HG03354 (cell line): ENCODE measurements at regions not wholly inside any gene's neighbourhood (a gene's known extent, or its start where the extent isn't known, plus 50 kb on each side); places are given as distances from the start of the nearest gene placed in this dataset.
"Not testable (repeated sequence)": the region's sequence is repeated elsewhere in the genome, so short reads cannot be mapped to it uniquely, and the experiment has no call there.

ENCODE experiments used
- ATAC-seq: cut with Tn5 transposase; IDR thresholded peaks from one replicate; pipeline ENCODE4 v1.9.1; 2021; ENCODE audit warnings: mild to moderate bottlenecking; ENCODE audit not compliant: unreplicated experiment, poor library complexity, severe bottlenecking

DNA sequence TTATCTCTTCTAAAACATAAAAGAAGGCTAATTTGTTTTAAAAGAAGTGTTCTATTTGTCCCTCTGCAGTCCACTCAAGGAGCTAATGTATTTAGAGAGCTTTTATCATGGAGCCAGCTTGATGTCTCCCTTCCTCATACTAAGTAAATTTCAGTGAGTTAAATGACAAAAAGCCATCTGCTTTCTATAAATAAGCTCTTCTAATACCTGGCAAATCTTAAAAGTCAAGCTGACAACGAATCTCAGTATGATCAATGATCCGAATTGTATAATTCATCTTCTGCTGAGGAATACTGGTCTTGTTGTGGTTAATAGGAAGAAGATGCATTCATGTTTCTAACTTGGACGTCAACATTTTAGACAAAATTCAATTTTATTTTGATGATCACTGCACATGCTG, 1390.7 kb downstream of the CDH8 start:
- no peak for ATAC-seq

DNA sequence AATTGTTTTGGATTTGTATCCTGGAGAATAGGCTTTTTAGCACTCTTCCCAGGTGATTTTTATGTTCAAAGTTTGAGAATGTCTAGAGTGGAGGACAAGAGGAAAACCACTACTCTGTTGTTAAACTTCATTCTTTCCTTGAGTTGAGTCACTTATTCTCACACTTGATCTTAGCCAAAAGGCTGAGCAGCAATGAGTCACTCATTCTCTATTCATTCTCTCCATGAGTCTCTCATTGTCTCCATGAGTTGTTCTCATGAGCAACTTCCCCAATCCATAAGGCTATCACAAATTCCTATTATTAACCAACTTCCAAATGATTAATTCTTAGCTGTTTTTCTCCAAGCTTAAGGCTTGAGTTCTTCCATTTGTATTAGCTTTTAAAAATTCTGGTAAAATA, 1393.3 kb downstream of the CDH8 start:
- no peak for ATAC-seq

GRCh38 chr16:60641067-60641665, 1395.1 kb downstream of the CDH8 start:
- ATAC-seq: no peak

GRCh38 chr16:60640038-60640437, 1396.2 kb downstream of the CDH8 start:
- no peak for ATAC-seq

- ATAC-seq: not testable (repeated sequence)
Measured at GRCh38 chr16:60636636-60637035, 1399.6 kb downstream of the CDH8 start.

DNA sequence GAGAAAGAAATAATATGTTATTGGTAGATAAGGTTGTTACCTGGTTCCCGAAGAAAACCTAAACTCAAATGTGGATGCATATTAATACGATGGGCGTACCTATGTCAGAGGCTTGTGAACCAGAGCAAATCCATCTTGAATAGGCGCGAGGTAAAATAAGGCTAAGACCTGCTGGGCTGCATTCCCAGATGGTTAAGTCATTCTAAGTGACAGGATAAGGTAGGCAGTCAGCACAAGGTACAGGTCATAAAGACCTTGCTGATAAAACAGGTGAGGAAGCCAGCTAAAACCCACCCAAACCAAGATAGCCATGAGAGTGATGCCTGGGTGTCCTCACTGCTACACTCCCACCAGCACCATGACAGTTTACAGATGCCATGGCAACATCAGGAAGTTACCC, 1400.1 kb downstream of the CDH8 start:
- no peak for ATAC-seq

DNA sequence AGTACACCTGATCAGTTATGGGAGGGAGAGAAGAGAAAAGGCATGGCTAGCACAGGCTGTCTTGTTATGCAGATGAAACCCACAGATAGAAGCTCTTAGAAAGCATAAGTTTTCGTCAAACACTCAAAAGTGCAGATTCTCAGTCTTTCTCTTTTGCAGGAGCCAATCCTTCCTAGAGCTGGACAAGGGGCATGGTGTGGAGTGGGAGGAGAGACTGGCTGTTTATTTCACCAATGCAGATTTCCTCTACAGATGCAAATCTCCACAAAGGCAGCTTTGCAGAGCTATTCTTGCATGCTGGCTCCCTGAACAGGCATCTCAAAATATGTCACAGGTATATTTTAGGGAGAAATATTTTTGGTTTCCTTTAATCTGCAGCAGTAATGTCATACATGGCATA, 1400.7 kb downstream of the CDH8 start:
- ATAC-seq: no peak

DNA sequence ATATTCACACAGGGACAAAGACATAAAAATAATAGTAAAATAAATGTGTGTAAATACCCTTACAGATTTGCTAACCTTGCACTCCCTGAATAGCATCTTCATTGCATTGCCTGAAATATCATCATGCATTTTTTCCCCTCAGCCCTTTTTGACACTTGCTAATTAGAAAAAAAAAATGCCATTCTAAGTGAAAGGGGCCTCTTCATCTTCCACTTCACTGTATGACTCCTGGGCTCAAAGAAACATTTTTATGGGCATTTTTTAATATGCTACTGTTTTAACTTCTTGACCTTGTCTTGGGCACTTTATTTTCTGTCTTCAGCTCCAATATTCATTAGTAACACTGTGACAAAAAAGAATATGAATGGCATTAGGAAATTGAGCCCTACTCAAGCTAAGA, 1424.4 kb downstream of the CDH8 start:
- no peak for ATAC-seq

GRCh38 chr16:60608971-60609370, 1427.3 kb downstream of the CDH8 start:
- no peak for ATAC-seq

DNA sequence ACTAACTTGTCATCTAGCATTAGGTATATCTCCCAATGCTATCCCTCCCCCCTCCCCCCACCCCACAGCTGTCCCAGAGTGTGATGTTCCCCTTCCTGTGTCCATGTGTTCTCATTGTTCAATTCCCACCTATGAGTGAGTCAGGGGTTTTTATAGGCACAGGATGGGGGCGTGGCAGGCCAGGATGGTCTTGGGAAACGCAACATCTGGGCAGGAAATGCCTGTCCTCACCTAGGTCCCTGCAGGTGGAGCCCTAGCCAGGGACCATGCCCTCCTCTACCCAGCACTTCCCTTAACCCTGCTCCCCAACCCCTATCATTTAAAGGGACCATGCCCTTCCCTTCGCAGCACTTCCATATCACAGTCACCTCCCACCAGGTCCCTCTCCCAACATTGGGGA, 1430.6 kb downstream of the CDH8 start:
- not testable (repeated sequence) for ATAC-seq

DNA sequence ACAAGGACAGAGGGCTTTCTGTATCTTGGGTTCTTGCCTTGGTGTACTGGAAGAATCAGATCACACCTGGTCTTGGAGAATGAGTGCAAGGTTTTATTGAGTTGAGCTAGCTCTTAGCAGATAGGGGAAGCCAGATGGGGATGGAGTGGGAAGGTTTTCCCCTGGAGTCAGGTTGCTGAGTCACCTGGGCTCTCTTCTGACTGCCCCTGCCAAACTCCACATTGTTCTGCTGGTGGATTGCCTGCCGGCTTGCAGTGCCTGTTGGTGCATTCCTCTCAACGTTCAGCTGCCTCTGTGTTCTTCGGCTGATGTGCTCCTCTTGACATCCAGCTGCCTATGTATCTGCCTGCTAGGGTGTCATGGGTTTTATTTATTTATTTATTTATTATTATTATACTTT, 1431.1 kb downstream of the CDH8 start:
- ATAC-seq: no peak

- ATAC-seq: no peak
Measured at GRCh38 chr16:60586493-60586892, 1449.7 kb downstream of the CDH8 start.

GRCh38 chr16:60582528-60582927, 1453.7 kb downstream of the CDH8 start:
- ATAC-seq: no peak

GRCh38 chr16:60566901-60567300, 1469.3 kb downstream of the CDH8 start:
- ATAC-seq: no peak

- no peak for ATAC-seq
Measured at GRCh38 chr16:60564588-60564987, 1471.7 kb downstream of the CDH8 start.

GRCh38 chr16:60563166-60563565, 1473.1 kb downstream of the CDH8 start:
- no peak for ATAC-seq

DNA sequence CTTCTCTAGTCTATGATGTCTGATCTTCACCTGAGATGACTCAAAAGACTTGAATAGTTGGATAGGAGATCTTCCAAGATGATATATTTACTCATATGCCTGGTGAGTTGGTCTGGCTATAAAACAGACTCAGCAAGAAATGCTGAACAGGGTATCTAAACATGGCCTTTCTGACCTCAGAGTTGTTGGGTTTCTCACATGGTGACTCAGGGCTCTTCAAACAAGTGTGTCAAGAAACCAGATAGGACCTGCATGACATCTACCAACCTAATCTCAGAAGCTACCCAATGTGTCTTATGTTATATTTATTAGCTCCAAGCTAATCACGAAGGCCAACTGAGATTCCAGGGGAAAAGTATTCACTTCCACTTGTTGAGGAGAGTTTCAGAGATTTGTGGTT, 1477.3 kb downstream of the CDH8 start:
- ATAC-seq: no peak

DNA sequence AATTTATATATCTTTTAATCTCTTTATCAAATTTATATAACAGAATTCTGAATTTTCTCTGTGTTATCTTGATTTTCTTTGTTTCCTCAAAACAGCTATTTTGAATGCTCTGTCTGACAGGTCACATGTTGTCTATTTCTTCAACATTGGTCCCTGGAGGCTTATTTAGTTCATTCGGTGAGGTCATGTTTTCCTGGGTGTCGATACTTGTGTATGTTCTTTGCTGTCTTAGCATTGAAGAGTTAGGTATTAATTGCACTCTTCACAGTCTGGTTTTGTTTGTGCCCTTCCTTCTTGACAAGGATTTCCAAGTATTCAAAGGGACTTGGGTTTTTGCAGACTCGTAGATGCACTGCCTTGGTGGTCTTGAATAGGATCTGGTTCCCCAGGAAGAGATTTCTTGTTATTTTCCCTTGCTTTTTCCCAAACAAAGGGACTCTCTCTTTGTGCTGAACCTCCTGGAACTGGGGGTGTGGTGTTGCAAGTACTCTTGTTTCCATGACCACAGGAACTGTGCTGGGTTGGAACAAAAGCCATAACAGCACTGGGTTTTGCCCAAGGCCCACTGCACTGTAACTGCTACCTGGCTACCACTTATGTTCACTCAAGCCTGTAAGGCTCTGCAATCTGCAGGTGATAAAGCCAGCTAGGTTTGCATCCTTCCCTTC, 1483.0 kb downstream of the CDH8 start:
- no peak for ATAC-seq

DNA sequence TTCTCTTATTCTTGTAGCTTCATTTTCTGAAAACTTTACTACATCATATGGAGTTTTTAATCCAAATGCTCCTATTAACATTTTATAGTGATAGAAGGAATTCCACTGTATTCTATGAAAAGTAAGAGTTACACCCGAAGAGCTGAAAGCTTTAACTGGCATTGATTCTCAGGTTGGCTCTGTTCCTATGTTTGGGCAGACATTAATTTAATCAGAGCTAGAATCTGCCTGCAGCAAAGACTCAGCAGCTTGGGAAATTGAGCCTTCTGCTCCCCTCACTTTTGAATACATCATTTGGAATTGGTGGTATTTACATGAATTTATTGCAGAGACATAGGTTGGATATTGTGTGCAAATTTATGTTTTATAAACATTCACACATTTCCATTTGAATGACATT, 1494.7 kb downstream of the CDH8 start:
- no peak for ATAC-seq

DNA sequence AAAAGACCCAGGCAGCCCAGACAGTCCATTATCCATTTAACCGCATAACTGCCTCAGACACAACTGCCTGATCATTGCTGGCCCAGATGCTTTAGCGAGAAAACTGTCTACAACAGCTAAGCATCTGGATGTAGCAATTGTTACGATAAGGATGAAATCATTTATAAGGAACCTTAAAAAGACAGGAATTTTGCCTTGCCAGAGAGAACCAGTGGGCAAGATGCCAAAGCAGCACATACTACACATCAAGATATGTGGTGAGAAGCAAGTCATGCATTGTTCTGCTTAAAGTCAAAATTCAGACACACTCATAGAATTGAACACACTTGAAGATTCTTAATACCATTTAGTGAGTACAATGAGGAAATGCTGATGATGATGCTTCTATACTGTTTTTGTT, 1525.3 kb downstream of the CDH8 start:
- ATAC-seq: no peak

- ATAC-seq: no peak
Measured at GRCh38 chr16:60510208-60510607, 1526.0 kb downstream of the CDH8 start.

DNA sequence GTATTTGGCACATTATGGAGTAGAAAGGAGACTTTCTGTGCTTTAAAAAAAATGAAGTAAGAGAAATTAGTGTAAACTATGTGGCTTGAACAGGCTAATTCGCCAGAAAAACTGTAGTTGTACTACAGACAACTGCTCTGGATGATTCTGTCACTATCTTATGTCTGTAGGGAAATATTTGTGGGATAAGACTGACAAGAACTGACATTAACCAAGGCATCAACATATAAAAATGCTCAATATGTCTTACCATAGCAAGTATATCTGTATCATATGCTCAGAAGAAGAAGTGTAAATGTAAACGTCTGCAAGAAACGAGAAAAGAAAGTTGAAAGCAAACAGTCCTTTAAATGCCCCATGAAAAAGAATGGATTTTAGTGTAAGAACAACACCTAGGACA, 1545.0 kb downstream of the CDH8 start:
- no peak for ATAC-seq
